Upper lobe of right lung (tissue), 1 donor: ENCODE measurements at regions not wholly inside any gene's neighbourhood (a gene's known extent, or its start where the extent isn't known, plus 50 kb on each side); places are given as distances from the start of the nearest gene placed in this dataset.
"Not testable (repeated sequence)": the region's sequence is repeated elsewhere in the genome, so short reads cannot be mapped to it uniquely, and the experiment has no call there.

Source experiments
- ATAC-seq: fragments of 200-7000 bp; cut with Tn5 transposase; one replicate; pipeline ENCODE4 v1.9.1; 2020; ENCODE audit warnings: mild to moderate bottlenecking, moderate library complexity
- DNase-seq: peaks from one replicate; pipeline ENCODE4 v3.0.0-alpha.2; 2020
- H3K27ac ChIP-seq: fragments of 200-600 bp; one replicate; pipeline ENCODE4 v1.8.0; 2022
- H3K27me3 ChIP-seq: fragments of 200-600 bp; one replicate; pipeline ENCODE4 v1.8.0; 2022; ENCODE audit warnings: mild to moderate bottlenecking
- H3K36me3 ChIP-seq: fragments of 200-600 bp; one replicate; pipeline ENCODE4 v1.8.0; 2022
- H3K4me1 ChIP-seq: fragments of 200-600 bp; one replicate; pipeline ENCODE4 v1.8.0; 2022
- H3K4me3 ChIP-seq: fragments of 200-600 bp; one replicate; pipeline ENCODE4 v1.8.0; 2022; ENCODE audit warnings: mild to moderate bottlenecking
- H3K9me3 ChIP-seq: fragments of 200-600 bp; one replicate; pipeline ENCODE4 v1.8.0; 2022
- intact Hi-C: fragments of 100-400 bp; cut with DNase I; formaldehyde crosslinking; loops from one replicate; pipeline ENCODE4 v1.11.0; 2022
- TF ChIP-seq, protein P1 (sequence below): fragments of 200-600 bp; IDR thresholded peaks from one replicate; pipeline ENCODE4 v1.8.0; 2022; ENCODE audit warnings: antibody characterized with exemption
- donor health status: DM: no; HTN: yes; CAD: no; lungs with severe emphysema.

GRCh38 chr18:1149709-1150108 is 245.0 kb downstream of the ADCYAP1 start:
- intact Hi-C loops: no loop called here
- no peak overlapping the region for H3K27ac ChIP-seq
- no peak for DNase-seq
- H3K4me3 ChIP-seq: no peak overlapping the region
- no peak for ATAC-seq
- H3K36me3 ChIP-seq: no peaks in the 10 kb centered on the region
- H3K27me3 ChIP-seq: no peaks in the 10 kb centered on the region
- no peaks in the 10 kb centered on the region for H3K4me1 ChIP-seq
- TF ChIP-seq, protein P1, sequence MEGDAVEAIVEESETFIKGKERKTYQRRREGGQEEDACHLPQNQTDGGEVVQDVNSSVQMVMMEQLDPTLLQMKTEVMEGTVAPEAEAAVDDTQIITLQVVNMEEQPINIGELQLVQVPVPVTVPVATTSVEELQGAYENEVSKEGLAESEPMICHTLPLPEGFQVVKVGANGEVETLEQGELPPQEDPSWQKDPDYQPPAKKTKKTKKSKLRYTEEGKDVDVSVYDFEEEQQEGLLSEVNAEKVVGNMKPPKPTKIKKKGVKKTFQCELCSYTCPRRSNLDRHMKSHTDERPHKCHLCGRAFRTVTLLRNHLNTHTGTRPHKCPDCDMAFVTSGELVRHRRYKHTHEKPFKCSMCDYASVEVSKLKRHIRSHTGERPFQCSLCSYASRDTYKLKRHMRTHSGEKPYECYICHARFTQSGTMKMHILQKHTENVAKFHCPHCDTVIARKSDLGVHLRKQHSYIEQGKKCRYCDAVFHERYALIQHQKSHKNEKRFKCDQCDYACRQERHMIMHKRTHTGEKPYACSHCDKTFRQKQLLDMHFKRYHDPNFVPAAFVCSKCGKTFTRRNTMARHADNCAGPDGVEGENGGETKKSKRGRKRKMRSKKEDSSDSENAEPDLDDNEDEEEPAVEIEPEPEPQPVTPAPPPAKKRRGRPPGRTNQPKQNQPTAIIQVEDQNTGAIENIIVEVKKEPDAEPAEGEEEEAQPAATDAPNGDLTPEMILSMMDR: no peak
- peaks cover under 1% of the 10 kb centered on the region for H3K9me3 ChIP-seq

DNA sequence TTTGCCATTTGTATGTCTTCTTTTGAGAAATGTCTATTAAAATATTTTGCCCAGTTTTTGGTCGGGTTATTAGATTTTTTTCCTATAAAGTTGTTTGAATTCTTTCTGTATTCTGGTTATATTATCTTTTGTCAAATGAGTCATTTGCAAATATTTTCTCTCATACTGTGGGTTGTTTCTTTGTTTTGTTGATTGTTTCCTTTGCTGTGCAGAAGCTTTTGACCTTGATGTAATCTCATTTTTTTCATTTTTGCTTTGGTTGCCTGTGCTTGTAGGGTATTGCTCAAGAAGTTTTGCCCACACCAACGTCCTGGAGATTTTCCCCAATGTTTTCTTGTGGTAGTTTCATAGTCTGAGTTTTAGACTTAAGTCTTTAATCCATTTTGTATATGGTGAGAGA is 245.7 kb downstream of the ADCYAP1 start:
- H3K27me3 ChIP-seq: no peaks in the 10 kb centered on the region
- ATAC-seq (no peak), DNase-seq (no peak)
- no peaks in the 10 kb centered on the region for H3K4me1 ChIP-seq
- TF ChIP-seq, protein P1: no peak
- no peaks in the 10 kb centered on the region for H3K9me3 ChIP-seq
- H3K4me3 ChIP-seq: no peak overlapping the region
- H3K36me3 ChIP-seq: no peaks in the 10 kb centered on the region
- intact Hi-C loops: no loop called here
- no peak overlapping the region for H3K27ac ChIP-seq

GRCh38 chr18:1152958-1153357 is 248.3 kb downstream of the ADCYAP1 start:
- H3K9me3 ChIP-seq, DNase-seq, H3K27ac ChIP-seq, H3K36me3 ChIP-seq, intact Hi-C loops, H3K4me1 ChIP-seq, ATAC-seq, H3K4me3 ChIP-seq, H3K27me3 ChIP-seq: not testable (repeated sequence)

- DNase-seq: no peak
- Histone ChIP-seq H3K4me3 (no peak overlapping the region), H3K4me1 (no peaks in the 10 kb centered on the region), H3K36me3 (no peaks in the 10 kb centered on the region), H3K27me3 (no peaks in the 10 kb centered on the region), H3K27ac (no peak overlapping the region), H3K9me3 (no peaks in the 10 kb centered on the region)
- TF ChIP-seq, protein P1: no peak
- ATAC-seq: no peak
- intact Hi-C loops: no loop called here
These were observed 268.9 kb downstream of the ADCYAP1 start for GRCh38 chr18:1173593-1173992.

DNA sequence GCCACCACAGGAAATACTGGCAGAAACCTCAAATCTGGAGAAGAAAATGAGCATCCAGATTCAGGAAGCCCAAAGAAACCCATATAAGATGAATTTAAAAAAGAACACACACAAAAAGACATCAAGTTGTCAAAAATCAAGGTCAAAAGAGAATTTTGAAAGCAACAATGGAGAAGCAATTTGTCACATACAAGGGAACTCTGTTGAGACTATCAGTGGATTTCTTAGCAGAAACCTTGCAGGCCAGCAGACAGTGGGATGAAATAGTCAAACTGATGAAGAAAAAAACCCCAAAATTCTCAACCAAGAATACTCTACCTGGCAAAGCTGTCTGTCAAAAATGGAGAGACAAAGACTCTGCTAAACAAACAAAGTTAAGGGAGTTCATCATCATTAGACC is 272.6 kb downstream of the ADCYAP1 start:
- H3K9me3 ChIP-seq: no peaks in the 10 kb centered on the region
- ATAC-seq: no peak
- no peaks in the 10 kb centered on the region for H3K4me1 ChIP-seq
- H3K36me3 ChIP-seq: no peaks in the 10 kb centered on the region
- TF ChIP-seq, protein P1: no peak
- no peak overlapping the region for H3K27ac ChIP-seq
- no peak overlapping the region for H3K4me3 ChIP-seq
- intact Hi-C loops: no loop called here
- no peak for DNase-seq
- H3K27me3 ChIP-seq: no peaks in the 10 kb centered on the region

DNA sequence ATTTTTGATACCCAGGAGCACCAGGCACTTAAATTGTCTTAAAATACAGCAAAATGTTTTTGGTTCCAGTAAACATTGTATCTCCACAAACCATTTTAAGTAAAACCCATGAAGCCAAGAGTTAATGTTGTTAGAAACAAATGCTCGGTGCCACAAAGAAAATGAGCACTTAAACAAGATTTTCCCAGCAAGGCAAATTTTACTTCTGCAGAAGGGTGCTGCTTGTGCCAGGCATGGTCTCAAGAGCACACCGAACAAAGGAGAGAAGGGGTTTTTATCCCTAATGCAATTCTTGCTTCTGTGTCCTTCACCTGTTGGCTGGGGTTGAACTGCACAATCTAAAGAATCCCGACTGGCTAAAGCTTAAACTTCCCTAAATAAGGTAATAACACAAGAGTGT is 286.7 kb downstream of the ADCYAP1 start:
- Histone ChIP-seq H3K4me1 (no peaks in the 10 kb centered on the region), H3K4me3 (no peak overlapping the region), H3K27me3 (no peaks in the 10 kb centered on the region), H3K9me3 (peaks cover 5% of the 10 kb centered on the region), H3K27ac (no peak overlapping the region), H3K36me3 (no peaks in the 10 kb centered on the region)
- TF ChIP-seq, protein P1: no peak
- ATAC-seq: no peak
- intact Hi-C loops: no loop called here
- DNase-seq: no peak
